ENCODE measurements at regions not wholly inside any gene's neighbourhood (a gene's known extent, or its start where the extent isn't known, plus 50 kb on each side); places are given as distances from the start of the nearest gene placed in this dataset.

- no peak for TF ChIP-seq CTCF (IDR thresholded peaks at IDR 0.05)
- TF ChIP-seq EZH2 (IDR thresholded peaks at IDR 0.05) = no peak
Measured at GRCh38 chr1:29431138-29431537, 194.8 kb downstream of the PTPRU start.

Measured in neural progenitor cell (in vitro differentiated cells).